Ovary (tissue), 7 donors: ENCODE measurements at regions not wholly inside any gene's neighbourhood (a gene's known extent, or its start where the extent isn't known, plus 50 kb on each side); places are given as distances from the start of the nearest gene placed in this dataset.

ENCODE experiments used
- DNase-seq, 5 donors: peaks; one replicate each; pipeline ENCODE4 v3.0.0-alpha.2; 2019 to 2020
- H3K27ac ChIP-seq, 2 donors: fragments of 200-600 bp; one replicate each; pipeline versions ENCODE4 v1.5.1 to v1.8.0; 2019 to 2022
- H3K27me3 ChIP-seq: fragments of 200-600 bp; one replicate; pipeline ENCODE4 v1.8.0; 2022
- H3K36me3 ChIP-seq: fragments of 200-600 bp; sonication (generic); one replicate; pipeline ENCODE4 v1.5.1; 2019
- H3K4me1 ChIP-seq: one replicate; pipeline ENCODE4 v1.8.1; 2013; ENCODE audit warnings: mild to moderate bottlenecking, moderate library complexity; ENCODE audit not compliant: insufficient read depth
- H3K4me3 ChIP-seq: fragments of 200-600 bp; sonication (generic); one replicate; pipeline ENCODE4 v1.5.1; 2017
- H3K9me3 ChIP-seq, 2 donors: fragments of 200-600 bp in 1 of 2; sonication (generic) in 1 of 2; one replicate each; pipeline versions ENCODE4 v1.5.1 to v1.8.1; 2013 to 2019; ENCODE audit warnings: mild to moderate bottlenecking in 1 of 2, moderate library complexity in 1 of 2
- EP300 ChIP-seq: sonication (generic); formaldehyde crosslinking; IDR thresholded peaks from one replicate; pipeline ENCODE4 v1.6.1; 2017; ENCODE audit warnings: antibody characterized with exemption
- POLR2A ChIP-seq: fragments of 450-650 bp; IDR thresholded peaks from one replicate; pipeline ENCODE4 v1.6.1; 2017; ENCODE audit warnings: antibody characterized with exemption, mild to moderate bottlenecking, moderate library complexity
- WGBS, 3 donors: extraction: QIAGEN DNeasy Blood & Tissue Kit in 1 of 3; methylation state at CpG; one replicate each; pipeline versions ENCODE4 v1.1.5 to v1.1.7; 2013 to 2017; 5-methylcytosine and 5-hydroxymethylcytosine counted together
- intact Hi-C, 4 donors: fragments of 100-400 bp; cut with DNase I; formaldehyde crosslinking; loops; one replicate each; pipeline versions ENCODE4 v1.11.0 to v1.15.1; 2022 to 2023
- TF ChIP-seq, protein P1 (sequence below), 3 donors: fragments of 450-650 bp in 2 of 3; fragments of 200-600 bp in 1 of 3; IDR thresholded peaks; one replicate each; pipeline versions ENCODE4 v1.5.1 to v1.8.0; 2016 to 2022; ENCODE audit warnings: antibody characterized with exemption in 3 of 3, mild to moderate bottlenecking in 1 of 3
- donor health status: DM: no; HTN: no; CAD: no; lungs with moderate emphysema.
- donor health status: DM: no; HTN: no; CAD: no.
- donor health status: Bipolar disorder and iron deficiency.
- donor health status: DM: no; HTN: no; CAD: no.
- donor health status: DM: yes; HTN: yes; CAD: no.

DNA sequence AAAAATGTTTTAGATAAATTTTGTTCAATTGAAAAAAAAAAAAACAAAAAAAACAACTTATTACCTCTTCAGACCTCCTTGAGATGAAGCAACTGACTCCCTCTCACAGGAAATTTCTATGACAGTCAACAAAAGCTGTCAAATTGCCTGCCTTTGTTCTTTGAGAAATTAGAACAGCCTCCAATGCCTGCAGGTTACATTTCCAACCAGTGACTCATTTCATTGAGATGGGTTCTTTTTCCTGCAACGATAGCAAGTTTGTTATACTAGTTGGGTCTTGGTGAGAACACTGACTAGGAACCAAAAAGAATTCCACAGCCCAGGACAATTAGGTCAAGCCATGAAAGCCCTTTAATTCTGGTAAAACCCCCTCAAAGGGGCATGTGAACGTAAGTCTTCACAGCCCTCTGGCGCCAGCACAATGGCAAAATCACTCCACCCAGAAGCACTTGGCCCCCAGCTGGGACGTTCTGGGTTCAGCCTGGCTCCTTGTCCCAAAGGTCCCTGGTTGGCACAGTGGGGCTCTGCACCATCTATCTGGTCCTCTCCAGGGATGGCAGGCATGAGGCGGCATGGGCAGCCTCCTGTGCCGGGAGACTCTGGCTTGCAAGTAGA, 87.0 kb downstream of the SPP2 start:
- no peaks in the 10 kb centered on the region for H3K4me1 ChIP-seq
- H3K27me3 ChIP-seq = no peaks in the 10 kb centered on the region
- H3K9me3 ChIP-seq = no peaks in the 10 kb centered on the region
- intact Hi-C loops = no loop called here
- 78 to 85% (median 82%) methylated on average over 6 of the region's 6 CpGs for WGBS, 3 donors
- no peaks in the 10 kb centered on the region for H3K36me3 ChIP-seq
- TF ChIP-seq POLR2A (no peak), EP300 (no peak)
- TF ChIP-seq, protein P1, sequence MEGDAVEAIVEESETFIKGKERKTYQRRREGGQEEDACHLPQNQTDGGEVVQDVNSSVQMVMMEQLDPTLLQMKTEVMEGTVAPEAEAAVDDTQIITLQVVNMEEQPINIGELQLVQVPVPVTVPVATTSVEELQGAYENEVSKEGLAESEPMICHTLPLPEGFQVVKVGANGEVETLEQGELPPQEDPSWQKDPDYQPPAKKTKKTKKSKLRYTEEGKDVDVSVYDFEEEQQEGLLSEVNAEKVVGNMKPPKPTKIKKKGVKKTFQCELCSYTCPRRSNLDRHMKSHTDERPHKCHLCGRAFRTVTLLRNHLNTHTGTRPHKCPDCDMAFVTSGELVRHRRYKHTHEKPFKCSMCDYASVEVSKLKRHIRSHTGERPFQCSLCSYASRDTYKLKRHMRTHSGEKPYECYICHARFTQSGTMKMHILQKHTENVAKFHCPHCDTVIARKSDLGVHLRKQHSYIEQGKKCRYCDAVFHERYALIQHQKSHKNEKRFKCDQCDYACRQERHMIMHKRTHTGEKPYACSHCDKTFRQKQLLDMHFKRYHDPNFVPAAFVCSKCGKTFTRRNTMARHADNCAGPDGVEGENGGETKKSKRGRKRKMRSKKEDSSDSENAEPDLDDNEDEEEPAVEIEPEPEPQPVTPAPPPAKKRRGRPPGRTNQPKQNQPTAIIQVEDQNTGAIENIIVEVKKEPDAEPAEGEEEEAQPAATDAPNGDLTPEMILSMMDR (IDR thresholded peaks at IDR 0.05) = no peak
- no peak overlapping the region for H3K4me3 ChIP-seq
- no peak overlapping the region for H3K27ac ChIP-seq
- DNase-seq = no peak

- intact Hi-C loops = no loop called here
- DNase-seq = no peak
- Histone ChIP-seq H3K4me1 (no peaks in the 10 kb centered on the region), H3K9me3 (no peaks in the 10 kb centered on the region), H3K4me3 (no peak overlapping the region), H3K27me3 (no peaks in the 10 kb centered on the region), H3K27ac (no peak overlapping the region), H3K36me3 (no peaks in the 10 kb centered on the region)
- TF ChIP-seq, protein P1 (IDR thresholded peaks at IDR 0.05) = no peak
- TF ChIP-seq EP300 (no peak), POLR2A (no peak)
These were observed 86.0 kb downstream of the SPP2 start for GRCh38 chr2:234136461-234136860.

DNA sequence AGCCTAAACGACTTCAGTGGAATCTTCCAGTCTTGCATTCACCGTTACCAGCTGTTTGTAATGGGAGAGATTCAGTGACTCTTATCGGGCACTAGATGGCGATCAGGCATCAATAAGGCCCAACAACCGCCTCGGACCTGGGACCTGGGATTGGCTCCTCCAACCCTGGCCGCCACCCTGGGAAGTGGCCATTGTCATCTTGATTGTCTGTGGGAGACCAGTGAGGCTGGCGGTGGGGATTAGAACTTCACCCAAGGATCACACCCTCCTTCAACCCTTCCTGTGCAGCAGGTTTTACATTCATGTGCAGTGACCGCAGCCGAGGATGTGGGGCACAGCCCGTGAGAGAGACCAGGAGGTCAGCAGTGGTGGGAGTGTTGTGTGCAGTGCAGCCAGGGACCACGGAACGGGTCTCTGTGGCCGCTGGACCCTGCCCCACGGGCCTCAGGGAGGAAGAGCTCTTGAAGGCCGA, 85.3 kb downstream of the SPP2 start:
- H3K36me3 ChIP-seq = no peaks in the 10 kb centered on the region
- peak in 1 of 5 donors; percentile 14 for DNase-seq
- H3K27ac ChIP-seq = no peak overlapping the region
- H3K4me3 ChIP-seq = no peak overlapping the region
- H3K27me3 ChIP-seq = no peaks in the 10 kb centered on the region
- intact Hi-C loops = no loop called here
- WGBS, 3 donors = 23 to 30% (median 24%) methylated on average over 16 of the region's 16 CpGs
- H3K9me3 ChIP-seq = no peaks in the 10 kb centered on the region
- no peak for TF ChIP-seq POLR2A
- TF ChIP-seq, protein P1 (IDR thresholded peaks at IDR 0.05) = peak in 1 of 3 donors; percentile 29
- no peaks in the 10 kb centered on the region for H3K4me1 ChIP-seq

GRCh38 chr2:234134496-234134895, 84.0 kb downstream of the SPP2 start:
- TF ChIP-seq EP300 (no peak), POLR2A (no peak)
- TF ChIP-seq, protein P1 (IDR thresholded peaks at IDR 0.05) = no peak
- intact Hi-C loops = no loop called here
- WGBS, 3 donors = 82 to 92% (median 89%) methylated on average over 6 of the region's 6 CpGs
- Histone ChIP-seq H3K27ac (no peak overlapping the region), H3K4me3 (no peak overlapping the region), H3K36me3 (no peaks in the 10 kb centered on the region), H3K9me3 (no peaks in the 10 kb centered on the region), H3K4me1 (no peaks in the 10 kb centered on the region), H3K27me3 (no peaks in the 10 kb centered on the region)
- no peak for DNase-seq
